ENCODE measurements at regions not wholly inside any gene's neighbourhood (a gene's known extent, or its start where the extent isn't known, plus 50 kb on each side); places are given as distances from the start of the nearest gene placed in this dataset.

GRCh38 chr18:27656167-27656778 is 471.2 kb upstream of the CHST9 start:
- TF ChIP-seq CTCF (conservative IDR thresholded peaks at IDR 0.05; ENCODE audit: low read depth, low read length) (no peak), NFE2L2 (IDR thresholded peaks at IDR 0.05; ENCODE audit: low read depth, low read length) (no peak), POLR2A (IDR thresholded peaks at IDR 0.05; ENCODE audit: low read depth, low read length) (no peak), SMC3 (IDR thresholded peaks at IDR 0.05; ENCODE audit: low read depth, low read length) (no peak), MAFK (IDR thresholded peaks at IDR 0.05; ENCODE audit: low read depth, low read length) (no peak), FOS (IDR thresholded peaks at IDR 0.05; ENCODE audit: low read depth, low read length) (no peak), MXI1 (IDR thresholded peaks at IDR 0.05; ENCODE audit: borderline replicate concordance, low read depth, low read length) (no peak), MAZ (IDR thresholded peaks at IDR 0.05; ENCODE audit: borderline replicate concordance, low read depth, low read length) (no peak), BHLHE40 (IDR thresholded peaks at IDR 0.05; ENCODE audit: low read depth, low read length) (no peak), RCOR1 (IDR thresholded peaks at IDR 0.05; ENCODE audit: insufficient replicate concordance, low read length) (no peak)
- TF ChIP-seq, protein P1, sequence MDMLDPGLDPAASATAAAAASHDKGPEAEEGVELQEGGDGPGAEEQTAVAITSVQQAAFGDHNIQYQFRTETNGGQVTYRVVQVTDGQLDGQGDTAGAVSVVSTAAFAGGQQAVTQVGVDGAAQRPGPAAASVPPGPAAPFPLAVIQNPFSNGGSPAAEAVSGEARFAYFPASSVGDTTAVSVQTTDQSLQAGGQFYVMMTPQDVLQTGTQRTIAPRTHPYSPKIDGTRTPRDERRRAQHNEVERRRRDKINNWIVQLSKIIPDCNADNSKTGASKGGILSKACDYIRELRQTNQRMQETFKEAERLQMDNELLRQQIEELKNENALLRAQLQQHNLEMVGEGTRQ (IDR thresholded peaks at IDR 0.05; ENCODE audit: low read depth, low read length) = no peak
